NCI-H2107 treated with DMSO at 0.1 percent for 48 hours (cell line): ENCODE measurements at regions not wholly inside any gene's neighbourhood (a gene's known extent, or its start where the extent isn't known, plus 50 kb on each side); places are given as distances from the start of the nearest gene placed in this dataset.
"Not testable (repeated sequence)": the region's sequence is repeated elsewhere in the genome, so short reads cannot be mapped to it uniquely, and the experiment has no call there.

Experiments
- DNase-seq: peaks from one replicate; lab custom pipeline; 2025; ENCODE audit not compliant: unreplicated experiment; lab: John Stamatoyannopoulos, UW

- DNase-seq, result no peak
Measured at GRCh38 chr14:56027421-56027820, 90.8 kb upstream of the PELI2 start.

GRCh38 chr14:56027916-56028712, 90.1 kb upstream of the PELI2 start:
- no peak for DNase-seq

- DNase-seq, result no peak
Measured at GRCh38 chr14:56036353-56036752, 81.9 kb upstream of the PELI2 start.

GRCh38 chr14:56040121-56040520, 78.1 kb upstream of the PELI2 start:
- no peak for DNase-seq

GRCh38 chr14:56044196-56044595, 74.0 kb upstream of the PELI2 start:
- no peak for DNase-seq

GRCh38 chr14:56046546-56046945, 71.7 kb upstream of the PELI2 start:
- no peak for DNase-seq

- no peak for DNase-seq
Measured at GRCh38 chr14:56046996-56047395, 71.2 kb upstream of the PELI2 start.

- no peak for DNase-seq
Measured at GRCh38 chr14:56049536-56049935, 68.7 kb upstream of the PELI2 start.

GRCh38 chr14:56055511-56055910, 62.7 kb upstream of the PELI2 start:
- DNase-seq, result no peak

- DNase-seq, result no peak
Measured at GRCh38 chr14:56056031-56056430, 62.2 kb upstream of the PELI2 start.

GRCh38 chr14:56057071-56057741, 61.0 kb upstream of the PELI2 start:
- DNase-seq, result peak; percentile 97

- DNase-seq, result no peak
Measured at GRCh38 chr14:56057767-56058166, 60.4 kb upstream of the PELI2 start.

- DNase-seq, result no peak
Measured at GRCh38 chr14:56059054-56059453, 59.2 kb upstream of the PELI2 start.

GRCh38 chr14:56061051-56061450, 57.2 kb upstream of the PELI2 start:
- no peak for DNase-seq

- no peak for DNase-seq
Measured at GRCh38 chr14:56063131-56063530, 55.1 kb upstream of the PELI2 start.

GRCh38 chr14:56064513-56064912, 53.7 kb upstream of the PELI2 start:
- no peak for DNase-seq

- not testable (repeated sequence) for DNase-seq
Measured at GRCh38 chr14:56065199-56065598, 53.0 kb upstream of the PELI2 start.

- no peak for DNase-seq
Measured at GRCh38 chr14:56065621-56066290, 52.5 kb upstream of the PELI2 start.
